ENCODE measurements at regions not wholly inside any gene's neighbourhood (a gene's known extent, or its start where the extent isn't known, plus 50 kb on each side); places are given as distances from the start of the nearest gene placed in this dataset.

- H3K9me1 ChIP-seq (ENCODE audit: control insufficient read depth, extremely low read depth, insufficient read depth, low read length), result no peaks in the 10 kb centered on the region
- no peak overlapping the region for H3K9ac ChIP-seq (ENCODE audit: control insufficient read depth, extremely low read depth, insufficient read depth, low read length)
- DNase-seq (ENCODE audit: low read depth, low spot score), result no peak
- no peak for TF ChIP-seq CTCF (optimal IDR thresholded peaks at IDR 0.05 in 1 of 3, IDR thresholded peaks at IDR 0.05 in 1 of 3, conservative IDR thresholded peaks at IDR 0.05 in 1 of 3; ENCODE audit: extremely low read depth in 1 of 3, insufficient read depth in 2 of 3, low read length in 3 of 3)
- H3K27ac ChIP-seq (ENCODE audit: control insufficient read depth, insufficient read depth, low read length), result no peak overlapping the region
- no peak for FAIRE-seq
- H3K36me3 ChIP-seq (ENCODE audit: control insufficient read depth in 2 of 2, extremely low read depth in 1 of 2, insufficient read depth in 2 of 2, low read length in 2 of 2), result no peaks in the 10 kb centered on the region
- H2AFZ ChIP-seq (ENCODE audit: control insufficient read depth, low read length), result no peak overlapping the region
- H3K4me3 ChIP-seq (ENCODE audit: control insufficient read depth in 2 of 3, extremely low read depth in 1 of 3, insufficient read depth in 2 of 3, low read depth in 1 of 3, low read length in 3 of 3), result no peak overlapping the region
- no peaks in the 10 kb centered on the region for H3K9me3 ChIP-seq (ENCODE audit: control insufficient read depth, low read depth, low read length)
- no peaks in the 10 kb centered on the region for H3K27me3 ChIP-seq (ENCODE audit: control insufficient read depth, extremely low read depth, insufficient read depth, low read length)
- no peaks in the 10 kb centered on the region for H3K79me2 ChIP-seq (ENCODE audit: control insufficient read depth, insufficient read depth, low read length)
- no peaks in the 10 kb centered on the region for H4K20me1 ChIP-seq (ENCODE audit: control insufficient read depth, extremely low read depth, insufficient read depth, low read length)
- dilution Hi-C loops (cut with MboI; ENCODE audit: extremely low pct_ligation_motif_present, low sequenced_read_pairs), result no loop called here
- H3K4me1 ChIP-seq (ENCODE audit: control insufficient read depth, extremely low read depth, insufficient read depth, low read length), result no peaks in the 10 kb centered on the region
- H3K4me2 ChIP-seq (ENCODE audit: control insufficient read depth, extremely low read depth, insufficient read depth, low read depth, low read length), result no peak overlapping the region
These were observed 64.5 kb upstream of the LDLRAD3 start for GRCh38 chr11:35879361-35879760.

- no peak overlapping the region for H3K27ac ChIP-seq (ENCODE audit: control insufficient read depth, insufficient read depth, low read length)
- no peak overlapping the region for H3K4me2 ChIP-seq (ENCODE audit: control insufficient read depth, extremely low read depth, insufficient read depth, low read depth, low read length)
- no peak overlapping the region for H3K4me3 ChIP-seq (ENCODE audit: control insufficient read depth in 2 of 3, extremely low read depth in 1 of 3, insufficient read depth in 2 of 3, low read depth in 1 of 3, low read length in 3 of 3)
- H3K36me3 ChIP-seq (ENCODE audit: control insufficient read depth in 2 of 2, extremely low read depth in 1 of 2, insufficient read depth in 2 of 2, low read length in 2 of 2), result no peaks in the 10 kb centered on the region
- TF ChIP-seq CTCF (optimal IDR thresholded peaks at IDR 0.05 in 1 of 3, IDR thresholded peaks at IDR 0.05 in 1 of 3, conservative IDR thresholded peaks at IDR 0.05 in 1 of 3; ENCODE audit: extremely low read depth in 1 of 3, insufficient read depth in 2 of 3, low read length in 3 of 3) (no peak), EZH2 (IDR thresholded peaks at IDR 0.05; ENCODE audit: low read length) (no peak)
- H3K9ac ChIP-seq (ENCODE audit: control insufficient read depth, extremely low read depth, insufficient read depth, low read length), result no peak overlapping the region
- no peaks in the 10 kb centered on the region for H3K9me1 ChIP-seq (ENCODE audit: control insufficient read depth, extremely low read depth, insufficient read depth, low read length)
- no peaks in the 10 kb centered on the region for H3K79me2 ChIP-seq (ENCODE audit: control insufficient read depth, insufficient read depth, low read length)
- H3K27me3 ChIP-seq (ENCODE audit: control insufficient read depth, extremely low read depth, insufficient read depth, low read length), result no peaks in the 10 kb centered on the region
- no peak for FAIRE-seq
- H4K20me1 ChIP-seq (ENCODE audit: control insufficient read depth, extremely low read depth, insufficient read depth, low read length), result no peaks in the 10 kb centered on the region
- dilution Hi-C loops (cut with MboI; ENCODE audit: extremely low pct_ligation_motif_present, low sequenced_read_pairs), result no loop called here
- H3K4me1 ChIP-seq (ENCODE audit: control insufficient read depth, extremely low read depth, insufficient read depth, low read length), result peaks cover 16% of the 10 kb centered on the region
- no peak for DNase-seq (ENCODE audit: low read depth, low spot score)
- no peak overlapping the region for H2AFZ ChIP-seq (ENCODE audit: control insufficient read depth, low read length)
- no peaks in the 10 kb centered on the region for H3K9me3 ChIP-seq (ENCODE audit: control insufficient read depth, low read depth, low read length)
These were observed 57.1 kb upstream of the LDLRAD3 start for GRCh38 chr11:35886759-35887158.

Data from keratinocyte (primary cell).